Tibial nerve (tissue), 4 donors: ENCODE measurements at regions not wholly inside any gene's neighbourhood (a gene's known extent, or its start where the extent isn't known, plus 50 kb on each side); places are given as distances from the start of the nearest gene placed in this dataset.

ENCODE experiments used
- DNase-seq, 2 donors: peaks; one replicate each; pipeline ENCODE4 v3.0.0-alpha.2; 2019; ENCODE audit warnings: low spot score in 2 of 2
- H3K27ac ChIP-seq, 4 donors: fragments of 200-600 bp; sonication (generic) in 3 of 4; one replicate each; pipeline ENCODE4 v1.5.1; 2017 to 2019; ENCODE audit warnings: mild to moderate bottlenecking in 1 of 4
- H3K27me3 ChIP-seq, 2 donors: fragments of 200-600 bp; sonication (generic) in 1 of 2; one replicate each; pipeline versions ENCODE4 v1.5.1 to v1.6.0; 2017 to 2019
- H3K36me3 ChIP-seq, 3 donors: fragments of 200-600 bp; sonication (generic); one replicate each; pipeline ENCODE4 v1.5.1; 2018 to 2019
- H3K4me1 ChIP-seq, 4 donors: fragments of 200-600 bp; sonication (generic) in 3 of 4; one replicate each; pipeline ENCODE4 v1.5.1; 2017 to 2019
- H3K4me3 ChIP-seq, 4 donors: fragments of 200-600 bp; sonication (generic) in 3 of 4; one replicate each; pipeline ENCODE4 v1.5.1; 2017 to 2019; ENCODE audit warnings: mild to moderate bottlenecking in 1 of 4, moderate library complexity in 1 of 4
- H3K9me3 ChIP-seq, 4 donors: fragments of 200-600 bp; sonication (generic) in 3 of 4; one replicate each; pipeline ENCODE4 v1.5.1; 2017 to 2019
- CTCF ChIP-seq, 5 experiments: fragments of 200-600 bp in 3 of 5; fragments of 450-650 bp in 2 of 5; sonication (generic) in 3 of 5; IDR thresholded peaks; one replicate each; pipeline ENCODE4 v1.5.1; 2016 to 2019; ENCODE audit warnings: antibody characterized with exemption in 5 of 5, mild to moderate bottlenecking in 3 of 5, moderate library complexity in 2 of 5
- EP300 ChIP-seq, 2 donors: sonication (generic); formaldehyde crosslinking; IDR thresholded peaks; one replicate each; pipeline ENCODE4 v1.6.1; 2017; ENCODE audit warnings: antibody characterized with exemption in 2 of 2, mild to moderate bottlenecking in 1 of 2
- POLR2A ChIP-seq, 2 donors: fragments of 450-650 bp; IDR thresholded peaks; one replicate each; pipeline ENCODE4 v1.6.1; 2017; ENCODE audit warnings: antibody characterized with exemption in 2 of 2, mild to moderate bottlenecking in 2 of 2, moderate library complexity in 2 of 2
- WGBS, 2 donors: methylation state at CpG; one replicate each; pipeline ENCODE4 v1.1.5; 2018; 5-methylcytosine and 5-hydroxymethylcytosine counted together

- WGBS, 2 donors = 96 to 100% methylated on average over 1 of the region's 1 CpG
- no peak for DNase-seq
- no peak for TF ChIP-seq EP300 (IDR thresholded peaks at IDR 0.05)
- TF ChIP-seq POLR2A (IDR thresholded peaks at IDR 0.05) = no peak
- no peak for TF ChIP-seq CTCF (IDR thresholded peaks at IDR 0.05)
These were observed 79.2 kb upstream of the ETS2 start for GRCh38 chr21:38726482-38726881.

GRCh38 chr21:38729291-38729690 lies 76.4 kb upstream of the ETS2 start:
- H3K4me1 ChIP-seq = peaks cover 0 to 8% (median 2%) of the 10 kb centered on the region in 4 donors
- TF ChIP-seq POLR2A (IDR thresholded peaks at IDR 0.05) (no peak), EP300 (IDR thresholded peaks at IDR 0.05) (no peak)
- no peaks in the 10 kb centered on the region for H3K36me3 ChIP-seq
- H3K27me3 ChIP-seq = no peaks in the 10 kb centered on the region
- WGBS, 2 donors = 87 to 93% methylated on average over 1 of the region's 1 CpG
- DNase-seq = no peak
- H3K27ac ChIP-seq = no peak overlapping the region
- H3K9me3 ChIP-seq = peaks cover 0 to 21% (median 2%) of the 10 kb centered on the region in 4 donors
- H3K4me3 ChIP-seq = no peak overlapping the region

More at GRCh38 chr21:38726482-38726881, 79.2 kb upstream of the ETS2 start:
- no peaks in the 10 kb centered on the region for H3K36me3 ChIP-seq
- H3K27ac ChIP-seq = no peak overlapping the region
- no peaks in the 10 kb centered on the region for H3K27me3 ChIP-seq
- H3K4me3 ChIP-seq = no peak overlapping the region
- H3K9me3 ChIP-seq = peaks cover 0 to 21% (median 2%) of the 10 kb centered on the region in 4 donors
- peaks cover 0 to 5% (median 0%) of the 10 kb centered on the region in 4 donors for H3K4me1 ChIP-seq

- peaks cover 0 to 10% (median 4%) of the 10 kb centered on the region in 4 donors for H3K4me1 ChIP-seq
- H3K27ac ChIP-seq = no peak overlapping the region
- no peaks in the 10 kb centered on the region for H3K27me3 ChIP-seq
- 35 to 40% methylated on average over 8 of the region's 8 CpGs for WGBS, 2 donors
- peaks cover 0 to 18% (median 2%) of the 10 kb centered on the region in 4 donors for H3K9me3 ChIP-seq
- no peak overlapping the region for H3K4me3 ChIP-seq
- TF ChIP-seq POLR2A (IDR thresholded peaks at IDR 0.05) (no peak), EP300 (IDR thresholded peaks at IDR 0.05) (no peak), CTCF (IDR thresholded peaks at IDR 0.05) (no peak)
- no peak for DNase-seq
- no peaks in the 10 kb centered on the region for H3K36me3 ChIP-seq
These were observed 75.9 kb upstream of the ETS2 start for GRCh38 chr21:38729754-38730379.

GRCh38 chr21:38733972-38734546 lies 71.7 kb upstream of the ETS2 start:
- TF ChIP-seq EP300 (IDR thresholded peaks at IDR 0.05) = peak in 1 of 2 donors; percentile 59
- no peak for TF ChIP-seq POLR2A (IDR thresholded peaks at IDR 0.05)
- peak; percentile 90 to 92 (median 91) for TF ChIP-seq CTCF (IDR thresholded peaks at IDR 0.05)

GRCh38 chr21:38734646-38735365 lies 70.9 kb upstream of the ETS2 start:
- WGBS, 2 donors = 65 to 68% methylated on average over 8 of the region's 8 CpGs
- peak overlapping the region in 2 of 4 donors; percentile 35 to 39 for H3K4me3 ChIP-seq
- no peaks in the 10 kb centered on the region for H3K27me3 ChIP-seq
- peak overlapping the region in 3 of 4 donors; percentile 44 to 62 (median 55) for H3K27ac ChIP-seq
- H3K36me3 ChIP-seq = no peaks in the 10 kb centered on the region
- DNase-seq = no peak
- peaks cover 0 to 10% (median 4%) of the 10 kb centered on the region in 4 donors for H3K4me1 ChIP-seq
- H3K9me3 ChIP-seq = no peaks in the 10 kb centered on the region
- TF ChIP-seq CTCF (IDR thresholded peaks at IDR 0.05) (no peak), POLR2A (IDR thresholded peaks at IDR 0.05) (no peak), EP300 (IDR thresholded peaks at IDR 0.05) (no peak)

More at GRCh38 chr21:38733972-38734546, 71.7 kb upstream of the ETS2 start:
- peak; percentile 94 to 99 for DNase-seq
- Histone ChIP-seq H3K36me3 (no peaks in the 10 kb centered on the region), H3K9me3 (no peaks in the 10 kb centered on the region), H3K27ac (peak overlapping the region in 3 of 4 donors; percentile 44 to 62 (median 55)), H3K27me3 (no peaks in the 10 kb centered on the region), H3K4me3 (peak overlapping the region in 3 of 4 donors; percentile 31 to 39 (median 35)), H3K4me1 (peaks cover 0 to 10% (median 4%) of the 10 kb centered on the region in 4 donors)
- WGBS, 2 donors = 4 to 7% methylated on average over 30 of the region's 30 CpGs
